Pancreas (tissue), 10 donors: ENCODE measurements at regions not wholly inside any gene's neighbourhood (a gene's known extent, or its start where the extent isn't known, plus 50 kb on each side); places are given as distances from the start of the nearest gene placed in this dataset.

ENCODE experiments used
- ATAC-seq, 4 donors: fragments of 200-7000 bp; cut with Tn5 transposase; one replicate each; pipeline versions ENCODE4 v1.8.0 to v1.9.1; 2020; ENCODE audit warnings: mild to moderate bottlenecking in 4 of 4, moderate library complexity in 4 of 4
- DNase-seq, 6 donors: peaks; one replicate each; pipeline ENCODE4 v3.0.0-alpha.2; 2020
- FAIRE-seq: peaks from 2 replicates; lab custom pipeline; 2012; peaks lifted over from hg19 to GRCh38; lab: Jason Lieb, UNC
- H3K27ac ChIP-seq, 4 donors: fragments of 200-600 bp; sonication (generic); 1 replicate in 3 of 4; 2 replicates in 1 of 4; pipeline versions ENCODE4 v1.5.0 to v1.8.0; 2020
- H3K27me3 ChIP-seq, 4 donors: fragments of 200-600 bp; one replicate each; pipeline ENCODE4 v1.8.0; 2021
- H3K36me3 ChIP-seq, 3 donors: fragments of 200-600 bp; sonication (generic) in 1 of 3; one replicate each; pipeline versions ENCODE4 v1.5.0 to v1.8.0; 2020 to 2021
- H3K4me1 ChIP-seq, 3 donors: fragments of 200-600 bp; one replicate each; pipeline ENCODE4 v1.8.0; 2021
- H3K4me3 ChIP-seq, 4 donors: fragments of 200-600 bp; sonication (generic) in 2 of 4; one replicate each; pipeline versions ENCODE4 v1.5.0 to v1.8.0; 2020 to 2021
- H3K9me3 ChIP-seq, 4 donors: fragments of 200-600 bp; one replicate each; pipeline ENCODE4 v1.8.0; 2021
- CTCF ChIP-seq, 4 donors: fragments of 200-600 bp; sonication (generic) in 3 of 4; IDR thresholded peaks; one replicate each; pipeline versions ENCODE4 v1.5.0 to v1.8.0; 2021; ENCODE audit warnings: antibody characterized with exemption in 4 of 4
- WGBS, 2 donors: extraction: QIAGEN DNeasy Blood & Tissue Kit; methylation state at CpG; one replicate each; pipeline ENCODE4 v1.1.7; 2013; 5-methylcytosine and 5-hydroxymethylcytosine counted together
- intact Hi-C, 3 donors: fragments of 100-400 bp; cut with DNase I; formaldehyde crosslinking; loops; one replicate each; pipeline versions ENCODE4 v1.11.1 to v1.14.2; 2022
- donor health status: healthy with polysubstance abuse.
- donor health status: DM: no; HTN: no; CAD: no; lungs with moderate emphysema.
- donor health status: DM: no; HTN: no; CAD: no.
- donor health status: control.
- donor health status: control.
- donor health status: Bipolar disorder and iron deficiency.
- donor health status: DM: yes; HTN: yes; CAD: no.
- donor health status: DM: no; HTN: no; CAD: no.
- donor health status: DM: no; HTN: no; CAD: no.
- donor health status: DM: yes; HTN: yes; CAD: no.

- ATAC-seq (peak; percentile 83 to 93 (median 92)), DNase-seq (peak; percentile 60 to 77 (median 64)), FAIRE-seq (no peak)
- intact Hi-C loops: no loop called here
- Histone ChIP-seq H3K27ac (no peak overlapping the region), H3K4me3 (no peak overlapping the region), H3K9me3 (no peaks in the 10 kb centered on the region), H3K36me3 (no peaks in the 10 kb centered on the region), H3K27me3 (no peaks in the 10 kb centered on the region), H3K4me1 (peaks cover 0 to 12% (median 4%) of the 10 kb centered on the region in 3 donors)
- 37 to 38% methylated on average over 10 of the region's 10 CpGs for whole genome bisulfite sequencing, 2 donors
- TF ChIP-seq CTCF (IDR thresholded peaks at IDR 0.05): no peak
Measured at GRCh38 chr4:10173754-10174749, 57.5 kb upstream of the WDR1 start.

- peak; percentile 38 to 68 (median 44) for ATAC-seq
- peak; percentile 37 for FAIRE-seq
- no peaks in the 10 kb centered on the region for H3K27me3 ChIP-seq
Measured at GRCh38 chr4:10173037-10173753, 56.6 kb upstream of the WDR1 start.

GRCh38 chr4:10172278-10172921, 55.8 kb upstream of the WDR1 start:
- FAIRE-seq (no peak), DNase-seq (no peak), ATAC-seq (no peak)
- 43% methylated on average over 12 of the region's 12 CpGs for WGBS, 2 donors
- Histone ChIP-seq H3K4me1 (peaks cover 0 to 12% (median 4%) of the 10 kb centered on the region in 3 donors), H3K27ac (no peak overlapping the region), H3K27me3 (no peaks in the 10 kb centered on the region), H3K4me3 (no peak overlapping the region), H3K9me3 (no peaks in the 10 kb centered on the region), H3K36me3 (no peaks in the 10 kb centered on the region)
- intact Hi-C loops: no loop called here
- no peak for TF ChIP-seq CTCF (IDR thresholded peaks at IDR 0.05)

More at GRCh38 chr4:10173037-10173753, 56.6 kb upstream of the WDR1 start:
- no peak for TF ChIP-seq CTCF (IDR thresholded peaks at IDR 0.05)
- Histone ChIP-seq H3K9me3 (no peaks in the 10 kb centered on the region), H3K27ac (no peak overlapping the region), H3K36me3 (no peaks in the 10 kb centered on the region), H3K4me3 (no peak overlapping the region), H3K4me1 (peaks cover 0 to 12% (median 4%) of the 10 kb centered on the region in 3 donors)
- WGBS, 2 donors: 45 to 46% methylated on average over 9 of the region's 9 CpGs
- no peak for DNase-seq
- intact Hi-C loops: no loop called here

GRCh38 chr4:10171055-10171454, 54.5 kb upstream of the WDR1 start:
- FAIRE-seq (no peak), ATAC-seq (no peak), DNase-seq (no peak)
- WGBS, 2 donors: 47 to 52% methylated on average over 3 of the region's 3 CpGs
- H3K9me3 ChIP-seq: no peaks in the 10 kb centered on the region
- no peak for TF ChIP-seq CTCF (IDR thresholded peaks at IDR 0.05)
- no peak overlapping the region for H3K4me3 ChIP-seq
- peaks cover 0 to 12% (median 4%) of the 10 kb centered on the region in 3 donors for H3K4me1 ChIP-seq
- intact Hi-C loops: no loop called here
- H3K27me3 ChIP-seq: no peaks in the 10 kb centered on the region
- no peaks in the 10 kb centered on the region for H3K36me3 ChIP-seq
- no peak overlapping the region for H3K27ac ChIP-seq
